GM19467 (cell line): ENCODE measurements at regions not wholly inside any gene's neighbourhood (a gene's known extent, or its start where the extent isn't known, plus 50 kb on each side); places are given as distances from the start of the nearest gene placed in this dataset.
"Not testable (repeated sequence)": the region's sequence is repeated elsewhere in the genome, so short reads cannot be mapped to it uniquely, and the experiment has no call there.

Experiments
- ATAC-seq: cut with Tn5 transposase; IDR thresholded peaks from one replicate; pipeline ENCODE4 v1.9.1; 2021; ENCODE audit warnings: mild to moderate bottlenecking, moderate library complexity; ENCODE audit not compliant: unreplicated experiment

- ATAC-seq = not testable (repeated sequence)
These were observed 63.9 kb upstream of the SEC22B start for GRCh38 chr1:120240181-120240580.

GRCh38 chr1:120239351-120239750, 63.0 kb upstream of the SEC22B start:
- not testable (repeated sequence) for ATAC-seq

- ATAC-seq = not testable (repeated sequence)
These were observed 62.5 kb upstream of the SEC22B start for GRCh38 chr1:120238867-120239266.

GRCh38 chr1:120233661-120234018, 57.3 kb upstream of the SEC22B start:
- not testable (repeated sequence) for ATAC-seq

GRCh38 chr1:120232834-120233660, 56.7 kb upstream of the SEC22B start:
- not testable (repeated sequence) for ATAC-seq

- ATAC-seq = not testable (repeated sequence)
These were observed 53.5 kb upstream of the SEC22B start for GRCh38 chr1:120229835-120230234.
